MM.1S (cell line): ENCODE measurements at regions not wholly inside any gene's neighbourhood (a gene's known extent, or its start where the extent isn't known, plus 50 kb on each side); places are given as distances from the start of the nearest gene placed in this dataset.

Experiments used
- CTCF ChIP-seq: fragments of 300-600 bp; sonication (generic); IDR thresholded peaks from 2 replicates; pipeline ENCODE4 v1.5.1; 2016; ENCODE audit warnings: antibody characterized with exemption, low read length, mixed read lengths
- EZH2 ChIP-seq: fragments of 300-600 bp; sonication (generic); optimal IDR thresholded peaks from 2 replicates; pipeline ENCODE3; 2017; ENCODE audit warnings: low read depth, mild to moderate bottlenecking, antibody characterized with exemption, low read length, mixed read lengths

GRCh38 chr16:72282362-72282761 lies 110.4 kb upstream of the PMFBP1 start:
- no peak for TF ChIP-seq CTCF
- no peak for TF ChIP-seq EZH2
